Upper lobe of left lung (tissue), 4 donors: ENCODE measurements at regions not wholly inside any gene's neighbourhood (a gene's known extent, or its start where the extent isn't known, plus 50 kb on each side); places are given as distances from the start of the nearest gene placed in this dataset.

Source experiments
- EP300 ChIP-seq, 4 donors: sonication (generic); formaldehyde crosslinking; IDR thresholded peaks; one replicate each; pipeline ENCODE4 v1.5.1; 2017; ENCODE audit warnings: antibody characterized with exemption in 4 of 4, control low read depth in 2 of 4
- POLR2A ChIP-seq, 4 donors: fragments of 450-650 bp; IDR thresholded peaks; one replicate each; pipeline ENCODE4 v1.5.1; 2016 to 2017; ENCODE audit warnings: antibody characterized with exemption in 4 of 4, mild to moderate bottlenecking in 2 of 4

DNA sequence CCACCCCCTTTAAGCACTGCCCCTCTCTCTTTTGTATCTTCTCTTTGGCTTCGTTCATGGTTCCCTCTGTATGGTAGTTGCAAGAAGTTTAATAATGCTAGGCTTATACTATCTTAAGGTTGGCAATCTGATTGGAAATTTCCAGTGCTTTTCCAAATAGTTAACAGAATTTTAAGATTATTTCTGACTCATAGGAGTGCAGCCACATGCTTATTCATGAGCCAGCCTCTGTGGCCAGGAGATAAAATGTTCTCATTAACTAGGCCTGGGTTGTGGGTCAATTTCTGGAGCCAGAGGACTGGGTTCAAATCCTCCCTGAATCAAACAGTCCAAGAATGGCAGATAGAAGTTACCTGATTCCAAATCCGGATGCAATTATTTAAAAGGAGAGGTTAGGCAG is 103.1 kb downstream of the ATP6V1G3 start:
- no peak for TF ChIP-seq EP300 (IDR thresholded peaks at IDR 0.05)
- TF ChIP-seq POLR2A (IDR thresholded peaks at IDR 0.05) = no peak
